ENCODE measurements at regions not wholly inside any gene's neighbourhood (a gene's known extent, or its start where the extent isn't known, plus 50 kb on each side); places are given as distances from the start of the nearest gene placed in this dataset.

DNA sequence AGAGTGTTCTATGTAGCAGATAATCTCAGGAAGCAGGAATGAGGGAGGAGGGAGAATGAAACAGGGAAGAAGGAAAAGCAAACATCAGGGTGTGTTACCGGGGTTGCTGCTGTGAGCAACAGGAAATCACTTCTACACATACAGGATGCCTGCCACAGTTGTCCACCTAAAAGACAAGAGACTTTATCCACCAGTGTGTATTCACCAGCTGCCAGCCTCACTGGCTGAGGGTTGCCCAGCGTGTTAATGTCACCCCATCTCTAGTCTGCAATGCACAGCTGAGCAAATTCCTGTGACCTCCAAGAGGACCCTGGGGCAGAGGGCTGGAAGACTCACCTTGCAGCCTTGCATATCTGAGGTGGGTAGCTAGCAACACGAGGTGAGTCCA, 183.7 kb downstream of the GPAM start:
- Histone ChIP-seq H3K4me3 (no peak overlapping the region), H3K4me1 (peaks cover 0 to 6% (median 0%) of the 10 kb centered on the region in 4 donors), H3K27me3 (no peaks in the 10 kb centered on the region), H3K9me3 (peaks cover 0 to 3% (median 0%) of the 10 kb centered on the region in 4 donors), H3K27ac (no peak overlapping the region), H3K36me3 (no peaks in the 10 kb centered on the region)
- TF ChIP-seq EP300 (IDR thresholded peaks at IDR 0.05) (no peak), CTCF (IDR thresholded peaks at IDR 0.05) (no peak), POLR2A (IDR thresholded peaks at IDR 0.05) (no peak)
- no peak for DNase-seq (ENCODE audit: low spot score in 2 of 2)
- 73 to 74% methylated on average over 3 of the region's 3 CpGs for WGBS, 2 donors

GRCh38 chr10:112000466-112000865, 183.1 kb downstream of the GPAM start:
- Histone ChIP-seq H3K27ac (peak overlapping the region in 1 of 4 donors; percentile 28), H3K27me3 (no peaks in the 10 kb centered on the region), H3K4me1 (peaks cover 0 to 6% (median 0%) of the 10 kb centered on the region in 4 donors), H3K36me3 (no peaks in the 10 kb centered on the region), H3K9me3 (no peaks in the 10 kb centered on the region), H3K4me3 (no peak overlapping the region)
- 56 to 60% methylated on average over 2 of the region's 2 CpGs for WGBS, 2 donors
- TF ChIP-seq EP300 (IDR thresholded peaks at IDR 0.05), result peak in 1 of 2 donors; percentile 60
- no peak for TF ChIP-seq CTCF (IDR thresholded peaks at IDR 0.05)
- no peak for TF ChIP-seq POLR2A (IDR thresholded peaks at IDR 0.05)
- peak in 1 of 2 donors; percentile 52 for DNase-seq (ENCODE audit: low spot score in 2 of 2)

- TF ChIP-seq POLR2A (IDR thresholded peaks at IDR 0.05), result no peak
- TF ChIP-seq EP300 (IDR thresholded peaks at IDR 0.05), result no peak
- TF ChIP-seq CTCF (IDR thresholded peaks at IDR 0.05), result no peak
These were observed 181.4 kb downstream of the GPAM start for GRCh38 chr10:112002206-112002605.

GRCh38 chr10:112004075-112004474, 179.5 kb downstream of the GPAM start:
- H3K27ac ChIP-seq, result no peak overlapping the region
- WGBS, 2 donors, result 91% methylated on average over 4 of the region's 4 CpGs
- no peak overlapping the region for H3K4me3 ChIP-seq
- H3K36me3 ChIP-seq, result no peaks in the 10 kb centered on the region
- DNase-seq (ENCODE audit: low spot score in 2 of 2), result no peak
- peaks cover 0 to 6% (median 0%) of the 10 kb centered on the region in 4 donors for H3K4me1 ChIP-seq
- no peak for TF ChIP-seq EP300 (IDR thresholded peaks at IDR 0.05)
- TF ChIP-seq CTCF (IDR thresholded peaks at IDR 0.05), result no peak
- no peak for TF ChIP-seq POLR2A (IDR thresholded peaks at IDR 0.05)
- H3K9me3 ChIP-seq, result no peaks in the 10 kb centered on the region
- no peaks in the 10 kb centered on the region for H3K27me3 ChIP-seq

More at GRCh38 chr10:112002206-112002605, 181.4 kb downstream of the GPAM start:
- Histone ChIP-seq H3K27me3 (no peaks in the 10 kb centered on the region), H3K9me3 (no peaks in the 10 kb centered on the region), H3K27ac (no peak overlapping the region), H3K36me3 (no peaks in the 10 kb centered on the region), H3K4me3 (no peak overlapping the region), H3K4me1 (peaks cover 0 to 6% (median 0%) of the 10 kb centered on the region in 4 donors)
- no peak for DNase-seq (ENCODE audit: low spot score in 2 of 2)
- 39 to 47% methylated on average over 3 of the region's 3 CpGs for WGBS, 2 donors

DNA sequence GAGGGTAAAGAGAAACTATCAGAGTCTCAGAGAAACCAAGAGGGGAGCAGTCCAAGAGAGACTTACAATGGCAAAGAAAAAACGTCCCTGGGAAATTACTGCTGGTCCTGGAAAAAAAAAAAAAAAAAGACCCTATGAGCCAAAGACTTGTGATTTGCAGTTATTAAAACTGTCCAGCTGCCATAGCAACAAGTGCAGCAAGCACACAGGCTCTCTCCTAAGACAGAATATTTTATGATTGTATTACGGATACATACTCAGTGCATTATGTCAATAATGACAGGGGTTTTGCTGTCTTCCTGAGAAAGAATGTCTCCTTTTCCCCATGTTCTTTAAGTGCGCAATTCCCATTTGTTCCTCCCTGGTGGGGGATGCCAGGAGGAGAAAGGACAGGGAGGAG, 178.5 kb downstream of the GPAM start:
- no peak for DNase-seq (ENCODE audit: low spot score in 2 of 2)
- Histone ChIP-seq H3K9me3 (no peaks in the 10 kb centered on the region), H3K27me3 (no peaks in the 10 kb centered on the region), H3K36me3 (no peaks in the 10 kb centered on the region), H3K27ac (no peak overlapping the region), H3K4me1 (peaks cover 0 to 6% (median 0%) of the 10 kb centered on the region in 4 donors), H3K4me3 (no peak overlapping the region)
- WGBS, 2 donors, result 38 to 48% methylated on average over 3 of the region's 3 CpGs
- TF ChIP-seq POLR2A (IDR thresholded peaks at IDR 0.05) (no peak), EP300 (IDR thresholded peaks at IDR 0.05) (no peak), CTCF (IDR thresholded peaks at IDR 0.05) (no peak)
